ENCODE measurements at regions not wholly inside any gene's neighbourhood (a gene's known extent, or its start where the extent isn't known, plus 50 kb on each side); places are given as distances from the start of the nearest gene placed in this dataset.

DNA sequence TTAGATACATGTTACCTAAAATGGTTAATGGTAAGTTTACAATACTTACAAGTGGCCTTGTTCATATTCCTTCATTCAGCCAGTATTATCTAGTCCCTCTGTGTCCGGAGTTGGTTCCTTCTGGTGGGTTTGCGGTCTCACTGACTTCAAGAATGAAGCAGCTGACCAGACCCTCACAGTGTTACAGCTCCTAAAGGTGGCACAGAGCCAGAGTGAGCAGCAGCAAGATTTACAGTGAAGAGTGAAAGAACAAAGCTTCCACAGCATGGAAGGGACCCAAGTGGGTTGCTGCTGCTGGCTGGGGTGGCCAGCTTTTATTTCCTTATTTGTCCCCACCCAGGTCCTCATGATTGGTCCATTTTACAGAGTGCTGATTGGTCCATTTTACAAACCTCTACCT is 916.8 kb downstream of the MCTP2 start:
- no peak for TF ChIP-seq CHD2 (IDR thresholded peaks at IDR 0.05; ENCODE audit: low read length, partially characterized antibody)
- TF ChIP-seq, protein P1, sequence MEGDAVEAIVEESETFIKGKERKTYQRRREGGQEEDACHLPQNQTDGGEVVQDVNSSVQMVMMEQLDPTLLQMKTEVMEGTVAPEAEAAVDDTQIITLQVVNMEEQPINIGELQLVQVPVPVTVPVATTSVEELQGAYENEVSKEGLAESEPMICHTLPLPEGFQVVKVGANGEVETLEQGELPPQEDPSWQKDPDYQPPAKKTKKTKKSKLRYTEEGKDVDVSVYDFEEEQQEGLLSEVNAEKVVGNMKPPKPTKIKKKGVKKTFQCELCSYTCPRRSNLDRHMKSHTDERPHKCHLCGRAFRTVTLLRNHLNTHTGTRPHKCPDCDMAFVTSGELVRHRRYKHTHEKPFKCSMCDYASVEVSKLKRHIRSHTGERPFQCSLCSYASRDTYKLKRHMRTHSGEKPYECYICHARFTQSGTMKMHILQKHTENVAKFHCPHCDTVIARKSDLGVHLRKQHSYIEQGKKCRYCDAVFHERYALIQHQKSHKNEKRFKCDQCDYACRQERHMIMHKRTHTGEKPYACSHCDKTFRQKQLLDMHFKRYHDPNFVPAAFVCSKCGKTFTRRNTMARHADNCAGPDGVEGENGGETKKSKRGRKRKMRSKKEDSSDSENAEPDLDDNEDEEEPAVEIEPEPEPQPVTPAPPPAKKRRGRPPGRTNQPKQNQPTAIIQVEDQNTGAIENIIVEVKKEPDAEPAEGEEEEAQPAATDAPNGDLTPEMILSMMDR (IDR thresholded peaks at IDR 0.05): no peak
- no peak for TF ChIP-seq SIN3A (IDR thresholded peaks at IDR 0.05; ENCODE audit: borderline replicate concordance, low read depth, low read length)
- TF ChIP-seq MEF2A (IDR thresholded peaks at IDR 0.05; ENCODE audit: borderline replicate concordance, low read depth): no peak
- no peak for TF ChIP-seq RFX5 (IDR thresholded peaks at IDR 0.05; ENCODE audit: low read length)
- no peak for TF ChIP-seq JUND (IDR thresholded peaks at IDR 0.05)
- TF ChIP-seq NRF1 (IDR thresholded peaks at IDR 0.05; ENCODE audit: low read depth, low read length): no peak
